ENCODE measurements at regions not wholly inside any gene's neighbourhood (a gene's known extent, or its start where the extent isn't known, plus 50 kb on each side); places are given as distances from the start of the nearest gene placed in this dataset.

DNA sequence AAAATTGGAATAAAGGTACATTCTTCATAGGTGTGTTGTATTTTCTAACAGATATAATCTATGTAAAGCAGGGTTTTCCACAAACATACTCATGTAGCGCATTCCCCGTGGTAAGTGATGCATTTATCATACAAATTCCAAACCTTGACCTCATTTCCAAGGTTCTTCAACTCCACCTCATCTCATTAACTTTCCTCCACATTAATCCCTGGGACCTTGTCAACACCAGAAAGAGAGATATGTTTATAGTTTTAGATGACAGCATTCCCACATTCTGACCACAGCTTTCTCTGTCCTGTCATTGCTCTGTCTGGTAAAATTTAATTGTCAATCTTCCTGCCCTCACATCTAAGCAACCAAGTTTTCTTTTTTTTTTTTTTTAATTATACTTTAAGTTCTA lies 415.1 kb downstream of the TMEM161B start:
- intact Hi-C loops (cut with DNase I) = no loop called here
- ATAC-seq = no peak
- Histone ChIP-seq H3K27me3 (ENCODE audit: low read depth) (no peaks in the 10 kb centered on the region), H3K4me3 (no peak overlapping the region), H3K4me1 (no peaks in the 10 kb centered on the region), H3K36me3 (no peaks in the 10 kb centered on the region), H3K9me3 (no peaks in the 10 kb centered on the region), H3K27ac (no peak overlapping the region)
- no peak for DNase-seq
- TF ChIP-seq, protein P1, sequence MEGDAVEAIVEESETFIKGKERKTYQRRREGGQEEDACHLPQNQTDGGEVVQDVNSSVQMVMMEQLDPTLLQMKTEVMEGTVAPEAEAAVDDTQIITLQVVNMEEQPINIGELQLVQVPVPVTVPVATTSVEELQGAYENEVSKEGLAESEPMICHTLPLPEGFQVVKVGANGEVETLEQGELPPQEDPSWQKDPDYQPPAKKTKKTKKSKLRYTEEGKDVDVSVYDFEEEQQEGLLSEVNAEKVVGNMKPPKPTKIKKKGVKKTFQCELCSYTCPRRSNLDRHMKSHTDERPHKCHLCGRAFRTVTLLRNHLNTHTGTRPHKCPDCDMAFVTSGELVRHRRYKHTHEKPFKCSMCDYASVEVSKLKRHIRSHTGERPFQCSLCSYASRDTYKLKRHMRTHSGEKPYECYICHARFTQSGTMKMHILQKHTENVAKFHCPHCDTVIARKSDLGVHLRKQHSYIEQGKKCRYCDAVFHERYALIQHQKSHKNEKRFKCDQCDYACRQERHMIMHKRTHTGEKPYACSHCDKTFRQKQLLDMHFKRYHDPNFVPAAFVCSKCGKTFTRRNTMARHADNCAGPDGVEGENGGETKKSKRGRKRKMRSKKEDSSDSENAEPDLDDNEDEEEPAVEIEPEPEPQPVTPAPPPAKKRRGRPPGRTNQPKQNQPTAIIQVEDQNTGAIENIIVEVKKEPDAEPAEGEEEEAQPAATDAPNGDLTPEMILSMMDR (IDR thresholded peaks at IDR 0.05) = no peak

- Histone ChIP-seq H3K27ac (no peak overlapping the region), H3K9me3 (no peaks in the 10 kb centered on the region), H3K27me3 (ENCODE audit: low read depth) (no peaks in the 10 kb centered on the region), H3K4me3 (no peak overlapping the region), H3K36me3 (no peaks in the 10 kb centered on the region), H3K4me1 (no peaks in the 10 kb centered on the region)
- TF ChIP-seq, protein P1 (IDR thresholded peaks at IDR 0.05) = no peak
- ATAC-seq = no peak
- intact Hi-C loops (cut with DNase I) = no loop called here
- DNase-seq = no peak
Observed at GRCh38 chr5:87851603-87852002, 417.0 kb downstream of the TMEM161B start.

DNA sequence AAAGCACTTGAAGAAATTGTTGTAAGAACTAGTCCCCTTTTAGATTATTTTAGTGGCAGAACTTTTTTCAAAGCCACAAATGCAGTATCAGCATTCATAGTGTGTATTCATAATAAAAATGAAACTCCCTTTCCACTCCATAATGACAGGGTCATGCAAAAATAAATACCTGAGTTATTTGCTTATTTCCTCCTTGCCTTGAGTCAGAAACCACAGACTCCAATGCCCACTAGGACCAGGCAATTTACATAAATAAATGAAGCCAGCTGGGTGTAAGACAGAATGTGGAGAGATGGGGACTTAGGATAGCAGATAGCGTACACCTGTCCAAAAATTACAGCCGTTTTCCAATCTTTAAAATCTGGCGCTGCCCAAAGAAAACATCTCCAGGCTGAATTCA lies 417.8 kb downstream of the TMEM161B start:
- Histone ChIP-seq H3K36me3 (no peaks in the 10 kb centered on the region), H3K4me1 (no peaks in the 10 kb centered on the region), H3K9me3 (no peaks in the 10 kb centered on the region), H3K27me3 (ENCODE audit: low read depth) (no peaks in the 10 kb centered on the region), H3K27ac (no peak overlapping the region), H3K4me3 (no peak overlapping the region)
- TF ChIP-seq, protein P1 (IDR thresholded peaks at IDR 0.05) = no peak
- intact Hi-C loops (cut with DNase I) = no loop called here
- DNase-seq (no peak), ATAC-seq (no peak)

DNA sequence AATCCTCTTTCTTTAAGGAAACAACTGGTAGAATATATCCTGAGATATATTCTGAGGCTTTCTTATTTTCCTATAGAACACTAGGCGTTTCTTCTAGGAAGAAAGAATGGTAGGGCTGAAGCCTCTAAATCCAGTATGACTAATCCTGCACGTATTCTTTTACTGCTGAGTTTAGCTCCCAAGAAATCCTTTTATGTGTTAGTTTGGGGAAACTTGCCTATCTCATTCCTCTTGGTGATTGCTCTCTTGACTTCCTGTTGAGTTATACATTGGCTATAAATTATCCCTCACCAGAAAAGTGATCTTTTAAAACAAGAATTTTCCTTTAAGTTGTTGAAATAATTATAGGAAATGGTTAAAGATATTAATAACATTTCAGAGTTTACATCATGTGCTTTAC lies 422.9 kb downstream of the TMEM161B start:
- intact Hi-C loops (cut with DNase I) = no loop called here
- Histone ChIP-seq H3K4me3 (no peak overlapping the region), H3K9me3 (no peaks in the 10 kb centered on the region), H3K27ac (no peak overlapping the region), H3K27me3 (ENCODE audit: low read depth) (no peaks in the 10 kb centered on the region), H3K36me3 (no peaks in the 10 kb centered on the region), H3K4me1 (no peaks in the 10 kb centered on the region)
- DNase-seq (no peak), ATAC-seq (no peak)
- TF ChIP-seq, protein P1 (IDR thresholded peaks at IDR 0.05) = no peak

GRCh38 chr5:87844866-87845265 lies 423.8 kb downstream of the TMEM161B start:
- DNase-seq (no peak), ATAC-seq (no peak)
- H3K4me3 ChIP-seq = no peak overlapping the region
- no peaks in the 10 kb centered on the region for H3K9me3 ChIP-seq
- no peak overlapping the region for H3K27ac ChIP-seq
- H3K36me3 ChIP-seq = no peaks in the 10 kb centered on the region
- TF ChIP-seq, protein P1 (IDR thresholded peaks at IDR 0.05) = no peak
- H3K27me3 ChIP-seq (ENCODE audit: low read depth) = no peaks in the 10 kb centered on the region
- H3K4me1 ChIP-seq = no peaks in the 10 kb centered on the region
- intact Hi-C loops (cut with DNase I) = no loop called here

DNA sequence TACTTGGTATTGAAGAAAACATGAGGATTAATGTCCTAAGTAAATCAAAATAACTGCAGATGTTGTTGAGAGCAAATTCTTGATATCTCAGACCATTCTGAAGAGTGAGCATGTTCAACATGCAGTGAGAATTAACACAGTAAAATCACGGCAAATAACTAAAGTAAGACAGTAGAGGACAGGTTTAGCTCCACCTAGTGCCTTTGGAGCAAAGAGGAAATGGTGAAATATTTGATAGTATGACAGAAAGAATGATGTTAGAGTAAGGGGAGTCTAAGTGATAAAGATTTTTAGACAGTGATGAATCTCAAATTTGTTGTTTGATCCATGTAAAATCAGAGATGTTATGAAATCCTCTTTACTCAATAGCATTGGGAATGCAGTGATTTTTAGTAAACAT lies 424.2 kb downstream of the TMEM161B start:
- TF ChIP-seq, protein P1 (IDR thresholded peaks at IDR 0.05) = no peak
- ATAC-seq = no peak

More for the DNA sequence above, 424.2 kb downstream of the TMEM161B start:
- no peak for DNase-seq
- Histone ChIP-seq H3K27ac (no peak overlapping the region), H3K4me1 (no peaks in the 10 kb centered on the region), H3K36me3 (no peaks in the 10 kb centered on the region), H3K4me3 (no peak overlapping the region), H3K27me3 (ENCODE audit: low read depth) (no peaks in the 10 kb centered on the region), H3K9me3 (no peaks in the 10 kb centered on the region)
- intact Hi-C loops (cut with DNase I) = no loop called here

Measured in lower lobe of right lung (tissue), 2 donors.